ENCODE measurements at regions not wholly inside any gene's neighbourhood (a gene's known extent, or its start where the extent isn't known, plus 50 kb on each side); places are given as distances from the start of the nearest gene placed in this dataset.
"Not testable (repeated sequence)": the region's sequence is repeated elsewhere in the genome, so short reads cannot be mapped to it uniquely, and the experiment has no call there.

DNA sequence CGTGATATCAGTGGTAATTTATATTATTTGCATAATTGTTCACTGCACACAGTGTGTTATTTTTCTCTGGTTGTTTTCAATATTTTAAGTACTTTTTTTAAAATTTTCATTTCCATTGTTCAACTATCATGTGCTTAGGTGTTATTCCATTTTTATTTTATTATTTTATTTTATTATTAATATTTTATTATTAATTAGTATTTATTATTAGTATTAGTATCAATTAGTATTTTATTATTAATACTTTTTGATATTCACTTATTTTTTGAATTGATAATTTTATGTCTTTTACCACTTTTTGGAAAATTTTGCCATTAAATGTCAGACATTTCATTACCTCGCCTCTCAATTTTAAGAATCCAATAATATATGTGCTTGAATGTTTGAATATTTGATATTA is 593.8 kb upstream of the GRM3 start:
- H3K9me3 Mint-ChIP-seq: peaks cover 31% of the 10 kb centered on the region

DNA sequence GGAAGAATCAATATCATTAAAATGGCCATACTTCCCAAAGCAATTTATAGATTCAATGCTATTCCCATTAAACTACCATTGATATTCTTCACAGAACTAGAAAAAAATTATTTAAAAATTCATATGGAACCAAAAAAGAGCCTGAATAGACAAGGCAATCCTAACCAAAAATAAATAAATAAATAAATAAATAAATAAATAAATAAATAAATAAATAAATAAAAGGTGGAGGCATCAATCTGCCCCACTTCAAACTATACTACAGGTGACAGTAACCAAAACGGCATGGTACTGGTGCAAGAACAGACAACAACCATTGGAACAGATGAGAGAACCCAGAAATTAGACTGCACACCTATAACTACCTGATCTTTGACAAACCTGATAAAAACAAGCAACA is 598.5 kb upstream of the GRM3 start:
- H3K4me3 Mint-ChIP-seq; H3K4me1 Mint-ChIP-seq (ENCODE audit: low read depth); H3K27ac Mint-ChIP-seq; H3K36me3 Mint-ChIP-seq (ENCODE audit: low read depth); DNase-seq; H3K27me3 Mint-ChIP-seq (ENCODE audit: insufficient read depth): not testable (repeated sequence)
- H3K9me3 Mint-ChIP-seq: peaks cover 33% of the 10 kb centered on the region

More for the DNA sequence above, 593.8 kb upstream of the GRM3 start:
- H3K27me3 Mint-ChIP-seq (ENCODE audit: insufficient read depth): no peaks in the 10 kb centered on the region; the same call in 1 of the 2 replicates
- H3K4me1 Mint-ChIP-seq (ENCODE audit: low read depth): no peaks in the 10 kb centered on the region
- no peak overlapping the region for H3K27ac Mint-ChIP-seq
- H3K36me3 Mint-ChIP-seq (ENCODE audit: low read depth): no peaks in the 10 kb centered on the region
- TF ChIP-seq, protein P1, sequence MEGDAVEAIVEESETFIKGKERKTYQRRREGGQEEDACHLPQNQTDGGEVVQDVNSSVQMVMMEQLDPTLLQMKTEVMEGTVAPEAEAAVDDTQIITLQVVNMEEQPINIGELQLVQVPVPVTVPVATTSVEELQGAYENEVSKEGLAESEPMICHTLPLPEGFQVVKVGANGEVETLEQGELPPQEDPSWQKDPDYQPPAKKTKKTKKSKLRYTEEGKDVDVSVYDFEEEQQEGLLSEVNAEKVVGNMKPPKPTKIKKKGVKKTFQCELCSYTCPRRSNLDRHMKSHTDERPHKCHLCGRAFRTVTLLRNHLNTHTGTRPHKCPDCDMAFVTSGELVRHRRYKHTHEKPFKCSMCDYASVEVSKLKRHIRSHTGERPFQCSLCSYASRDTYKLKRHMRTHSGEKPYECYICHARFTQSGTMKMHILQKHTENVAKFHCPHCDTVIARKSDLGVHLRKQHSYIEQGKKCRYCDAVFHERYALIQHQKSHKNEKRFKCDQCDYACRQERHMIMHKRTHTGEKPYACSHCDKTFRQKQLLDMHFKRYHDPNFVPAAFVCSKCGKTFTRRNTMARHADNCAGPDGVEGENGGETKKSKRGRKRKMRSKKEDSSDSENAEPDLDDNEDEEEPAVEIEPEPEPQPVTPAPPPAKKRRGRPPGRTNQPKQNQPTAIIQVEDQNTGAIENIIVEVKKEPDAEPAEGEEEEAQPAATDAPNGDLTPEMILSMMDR (IDR thresholded peaks at IDR 0.05): no peak
- no peak overlapping the region for H3K4me3 Mint-ChIP-seq
- DNase-seq: no peak

DNA sequence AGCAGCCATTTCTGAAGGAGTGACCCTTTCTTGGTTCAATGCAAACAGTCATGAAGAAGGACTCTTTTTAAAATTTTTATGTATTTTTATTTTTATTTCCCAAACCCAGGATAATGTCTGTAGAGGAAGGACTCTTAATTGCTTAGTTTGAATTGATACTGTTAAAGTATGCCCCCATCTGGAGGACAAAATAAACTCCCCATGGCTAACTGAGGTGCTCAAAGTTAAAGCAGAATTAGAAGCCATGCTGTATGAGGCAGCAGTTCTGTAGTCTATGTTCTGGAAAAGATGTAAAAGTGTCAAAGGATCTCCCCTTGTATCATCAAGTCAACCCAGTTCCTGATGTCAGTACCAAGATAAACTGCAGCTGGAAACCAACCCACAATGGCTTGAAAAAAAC is 617.9 kb upstream of the GRM3 start:
- Mint-ChIP-seq H3K9me3 (peaks cover 23% of the 10 kb centered on the region), H3K27me3 (ENCODE audit: insufficient read depth) (no peaks in the 10 kb centered on the region; the same call in 1 of the 2 replicates), H3K36me3 (ENCODE audit: low read depth) (no peaks in the 10 kb centered on the region), H3K4me3 (no peak overlapping the region), H3K27ac (no peak overlapping the region), H3K4me1 (ENCODE audit: low read depth) (no peaks in the 10 kb centered on the region)
- DNase-seq: no peak
- TF ChIP-seq, protein P1 (IDR thresholded peaks at IDR 0.05): no peak

DNA sequence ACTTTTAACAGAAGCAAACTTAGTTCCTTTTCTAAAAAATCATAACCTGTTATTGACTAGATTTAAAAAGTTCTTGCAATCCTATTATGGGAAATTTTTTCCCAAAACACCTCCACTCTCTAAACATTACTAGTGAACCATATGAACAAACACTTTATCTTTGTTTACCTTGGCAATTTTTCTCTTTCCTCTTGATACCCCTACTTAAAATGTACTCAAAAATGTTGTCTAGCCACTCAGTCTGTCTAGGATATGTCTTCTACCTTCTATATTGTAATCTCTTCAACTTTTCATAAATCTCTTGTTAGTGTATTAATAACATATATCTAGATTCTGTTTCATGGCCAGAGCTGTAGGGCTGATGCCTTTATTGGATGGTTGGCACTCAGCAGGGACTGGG is 630.0 kb upstream of the GRM3 start:
- Mint-ChIP-seq H3K36me3 (ENCODE audit: low read depth) (no peaks in the 10 kb centered on the region), H3K27ac (no peak overlapping the region), H3K4me1 (ENCODE audit: low read depth) (no peaks in the 10 kb centered on the region), H3K4me3 (no peak overlapping the region), H3K9me3 (peaks cover 20% of the 10 kb centered on the region), H3K27me3 (ENCODE audit: insufficient read depth) (no peaks in the 10 kb centered on the region)
- DNase-seq: no peak
- TF ChIP-seq, protein P1 (IDR thresholded peaks at IDR 0.05): no peak

DNA sequence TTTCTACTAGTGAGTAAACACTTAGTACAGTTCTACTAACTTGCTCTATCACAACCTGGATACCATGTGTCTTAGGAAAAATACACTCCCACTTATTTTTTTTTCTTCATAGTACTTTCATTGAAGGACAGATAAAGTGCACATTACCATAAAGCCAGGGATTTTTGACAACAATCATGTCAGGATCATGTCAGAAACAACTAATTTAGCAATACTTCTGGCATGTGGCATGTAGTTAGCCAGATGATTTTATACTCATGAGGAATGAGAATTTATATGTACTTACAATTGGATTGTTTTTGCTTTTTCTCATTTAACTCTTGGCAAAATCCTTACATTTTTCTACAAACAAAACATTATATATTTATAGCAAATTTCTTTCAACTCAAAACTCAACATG is 630.7 kb upstream of the GRM3 start:
- no peaks in the 10 kb centered on the region for H3K36me3 Mint-ChIP-seq (ENCODE audit: low read depth)
- no peaks in the 10 kb centered on the region for H3K4me1 Mint-ChIP-seq (ENCODE audit: low read depth)
- no peak overlapping the region for H3K4me3 Mint-ChIP-seq
- peaks cover 20% of the 10 kb centered on the region for H3K9me3 Mint-ChIP-seq
- TF ChIP-seq, protein P1 (IDR thresholded peaks at IDR 0.05): no peak
- H3K27ac Mint-ChIP-seq: no peak overlapping the region
- no peaks in the 10 kb centered on the region for H3K27me3 Mint-ChIP-seq (ENCODE audit: insufficient read depth)
- DNase-seq: no peak

DNA sequence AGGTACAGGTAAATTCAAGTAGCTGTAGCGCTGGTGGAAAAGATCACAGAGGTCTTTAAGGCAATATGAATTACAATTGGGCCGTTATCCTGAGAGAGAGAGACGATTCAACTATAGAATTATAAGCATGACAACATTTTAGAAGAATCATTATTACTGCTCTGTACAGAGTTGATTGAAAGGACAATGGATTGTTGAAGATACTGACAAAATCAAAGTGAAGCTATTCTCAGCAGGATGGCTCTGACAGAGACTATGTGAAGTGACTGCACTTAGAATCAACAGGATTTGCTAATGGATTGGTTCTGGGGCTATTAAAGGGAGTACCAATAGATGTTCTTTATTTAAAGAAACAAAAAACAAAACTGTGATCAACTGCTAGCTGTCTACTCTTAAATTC is 634.8 kb upstream of the GRM3 start:
- Mint-ChIP-seq H3K4me3 (no peak overlapping the region), H3K27ac (no peak overlapping the region), H3K9me3 (peaks cover 28% of the 10 kb centered on the region), H3K27me3 (ENCODE audit: insufficient read depth) (no peaks in the 10 kb centered on the region), H3K4me1 (ENCODE audit: low read depth) (no peaks in the 10 kb centered on the region), H3K36me3 (ENCODE audit: low read depth) (no peaks in the 10 kb centered on the region)
- TF ChIP-seq, protein P1 (IDR thresholded peaks at IDR 0.05): no peak
- DNase-seq: no peak
